ENCODE measurements at regions not wholly inside any gene's neighbourhood (a gene's known extent, or its start where the extent isn't known, plus 50 kb on each side); places are given as distances from the start of the nearest gene placed in this dataset.

DNA sequence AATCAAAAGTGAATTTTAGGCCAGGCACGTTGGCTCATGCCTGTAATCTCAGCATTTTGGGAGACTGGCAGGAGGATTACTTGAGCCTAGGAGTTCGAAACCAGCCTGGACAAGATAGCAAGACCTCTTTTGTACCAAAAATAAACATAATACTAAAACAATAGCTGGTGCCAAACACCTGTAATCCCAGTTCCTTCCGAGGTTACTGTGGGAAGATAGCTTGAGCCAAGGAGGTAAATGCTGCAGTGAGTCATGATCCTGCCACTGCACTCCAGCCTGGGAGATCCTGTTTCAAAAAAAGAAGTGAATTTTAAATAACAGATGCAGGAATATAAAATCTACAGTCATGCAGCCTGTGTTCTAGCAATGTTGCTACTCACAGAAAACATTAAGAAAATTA is 488.3 kb downstream of the PPARGC1A start:
- no peak for DNase-seq (ENCODE audit: low spot score)

DNA sequence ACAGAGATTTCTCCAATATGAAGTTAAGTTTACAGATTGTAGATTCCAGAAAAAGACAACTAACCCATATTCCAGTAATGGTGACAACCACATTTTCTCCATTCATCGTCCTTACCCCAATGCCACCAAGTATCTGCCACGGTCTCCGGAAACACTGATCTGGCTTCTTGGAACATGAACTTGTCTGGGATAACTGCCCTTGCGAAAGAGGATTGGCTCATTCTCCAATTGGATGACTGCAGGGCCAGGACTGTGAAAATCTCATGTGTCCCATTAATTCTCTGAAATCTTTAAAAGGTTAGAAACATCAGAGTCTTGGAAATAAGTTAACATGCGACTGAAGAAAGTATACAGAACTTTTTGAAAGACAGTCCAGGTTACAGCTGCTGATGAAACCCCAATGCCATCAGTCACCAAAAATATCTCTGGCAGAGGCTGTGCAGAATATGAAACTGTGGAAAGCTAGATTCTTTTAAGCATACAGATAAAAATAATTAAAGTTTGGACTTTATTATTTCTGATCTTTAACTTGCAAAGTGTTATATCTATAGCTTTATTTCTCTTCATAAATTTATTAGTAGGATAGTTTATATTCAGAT is 496.9 kb downstream of the PPARGC1A start:
- DNase-seq (ENCODE audit: low spot score), result no peak

GRCh38 chr4:23390246-23390645 is 499.6 kb downstream of the PPARGC1A start:
- no peak for DNase-seq (ENCODE audit: low spot score)

DNA sequence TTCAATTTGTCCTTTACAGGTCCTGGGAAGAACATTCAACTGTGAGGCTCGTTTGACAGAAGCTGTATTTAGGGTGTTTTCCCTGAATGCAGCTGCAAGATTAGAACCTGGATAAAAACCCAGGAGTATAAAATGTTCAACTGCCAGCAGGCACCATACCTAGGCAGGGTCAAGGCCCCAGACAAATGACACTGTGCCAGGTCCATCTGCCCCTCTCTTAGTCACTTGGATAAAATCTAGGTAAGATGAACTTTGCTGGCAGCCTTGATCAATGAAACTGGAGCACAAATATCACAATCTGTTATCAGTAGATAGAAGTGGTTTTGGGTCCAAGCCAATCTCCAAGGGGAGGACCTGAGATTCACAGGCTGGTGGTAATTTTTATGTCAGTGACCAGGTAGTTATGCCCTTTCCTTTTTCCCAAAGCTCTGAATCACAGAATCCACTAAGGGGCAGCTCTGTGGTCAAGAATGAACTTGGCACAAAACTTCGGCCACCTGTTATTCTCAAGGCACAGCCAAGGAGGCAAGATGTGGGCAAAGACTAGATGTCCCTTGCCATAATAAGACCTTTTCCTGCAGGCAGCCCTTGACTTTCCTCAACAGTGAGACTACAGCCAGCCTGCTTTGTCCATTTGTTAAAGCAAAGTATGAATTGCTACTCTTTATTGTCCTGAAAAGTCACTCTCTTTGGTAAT is 501.0 kb downstream of the PPARGC1A start:
- no peak for DNase-seq (ENCODE audit: low spot score)

- no peak for DNase-seq (ENCODE audit: low spot score)
These were observed 501.6 kb downstream of the PPARGC1A start for GRCh38 chr4:23388255-23388654.

- no peak for DNase-seq (ENCODE audit: low spot score)
These were observed 505.1 kb downstream of the PPARGC1A start for GRCh38 chr4:23384741-23385140.

- no peak for DNase-seq (ENCODE audit: low spot score)
These were observed 507.0 kb downstream of the PPARGC1A start for GRCh38 chr4:23382879-23383278.

GRCh38 chr4:23374259-23374658 is 515.6 kb downstream of the PPARGC1A start:
- DNase-seq (ENCODE audit: low spot score), result no peak

DNA sequence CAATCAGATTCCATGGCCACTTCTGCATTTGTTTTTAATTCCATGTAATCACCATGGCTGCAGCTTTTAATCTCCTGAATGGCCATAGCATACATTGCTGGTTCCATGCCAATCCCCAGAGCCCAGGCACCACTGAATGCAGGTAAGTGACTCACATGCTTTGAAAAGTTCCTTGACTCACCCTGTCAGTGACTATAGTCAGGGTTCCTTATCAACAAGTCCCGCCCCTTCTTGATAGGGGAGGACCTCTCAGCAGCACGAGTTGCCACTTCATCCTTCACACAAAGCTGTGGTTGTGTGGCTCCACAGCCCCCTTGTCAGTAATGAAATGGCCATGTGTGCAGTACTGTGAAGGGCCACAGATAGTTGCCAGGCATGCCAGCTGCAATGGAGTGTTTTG is 516.6 kb downstream of the PPARGC1A start:
- no peak for DNase-seq (ENCODE audit: low spot score)

GRCh38 chr4:23371533-23371932 is 518.3 kb downstream of the PPARGC1A start:
- no peak for DNase-seq (ENCODE audit: low spot score)

GRCh38 chr4:23369331-23369730 is 520.5 kb downstream of the PPARGC1A start:
- no peak for DNase-seq (ENCODE audit: low spot score)

DNA sequence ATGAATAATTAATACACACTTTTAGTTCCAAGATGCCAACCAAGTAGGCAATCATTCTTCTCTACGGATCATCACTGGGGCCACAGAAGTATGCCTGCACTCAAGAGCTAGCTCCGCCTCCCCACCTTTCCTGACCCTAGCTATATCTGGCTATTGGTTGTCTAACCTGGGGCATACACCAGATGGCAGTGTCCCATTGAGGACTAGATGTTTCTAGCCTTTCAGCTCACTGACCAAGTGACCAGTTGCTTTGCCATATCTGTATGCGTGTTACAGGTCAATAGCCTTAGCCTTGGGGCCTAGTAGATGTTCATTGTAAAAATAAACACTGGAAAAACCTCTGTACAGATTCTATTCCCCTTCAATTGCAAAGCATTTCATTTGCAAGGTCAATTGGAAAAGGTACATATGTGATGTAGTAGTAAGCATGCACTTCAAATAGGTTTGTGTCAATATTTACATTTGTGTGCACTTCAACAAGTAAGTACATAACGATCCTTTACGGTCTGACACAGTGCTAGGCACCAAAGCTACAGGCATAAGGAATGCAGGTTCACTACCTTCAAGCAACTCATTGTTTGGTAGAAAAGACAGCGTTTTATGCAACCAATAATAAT is 521.7 kb downstream of the PPARGC1A start:
- DNase-seq (ENCODE audit: low spot score), result no peak

- DNase-seq (ENCODE audit: low spot score), result no peak
These were observed 523.3 kb downstream of the PPARGC1A start for GRCh38 chr4:23366557-23366906.

GRCh38 chr4:23365871-23366556 is 523.8 kb downstream of the PPARGC1A start:
- no peak for DNase-seq (ENCODE audit: low spot score)

GRCh38 chr4:23365086-23365485 is 524.8 kb downstream of the PPARGC1A start:
- DNase-seq (ENCODE audit: low spot score), result no peak

DNA sequence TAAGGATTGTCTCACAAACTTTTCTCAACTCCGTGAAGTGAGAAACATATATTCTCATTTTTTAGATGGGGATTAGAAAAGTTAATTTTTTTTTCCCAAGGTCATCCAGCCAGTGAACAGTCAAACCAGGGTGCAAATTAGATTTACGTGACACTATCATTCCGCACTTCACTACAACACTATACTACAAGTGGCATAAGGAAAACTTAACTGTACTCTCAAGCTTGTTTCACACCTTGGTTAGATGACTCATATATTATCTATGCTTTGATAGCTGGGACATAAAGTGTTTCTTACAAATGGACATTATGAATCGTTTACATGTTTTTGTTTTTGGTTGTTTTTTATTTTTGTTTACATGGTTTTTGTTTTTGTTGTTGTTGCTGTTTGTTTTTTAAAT is 525.7 kb downstream of the PPARGC1A start:
- no peak for DNase-seq (ENCODE audit: low spot score)

DNA sequence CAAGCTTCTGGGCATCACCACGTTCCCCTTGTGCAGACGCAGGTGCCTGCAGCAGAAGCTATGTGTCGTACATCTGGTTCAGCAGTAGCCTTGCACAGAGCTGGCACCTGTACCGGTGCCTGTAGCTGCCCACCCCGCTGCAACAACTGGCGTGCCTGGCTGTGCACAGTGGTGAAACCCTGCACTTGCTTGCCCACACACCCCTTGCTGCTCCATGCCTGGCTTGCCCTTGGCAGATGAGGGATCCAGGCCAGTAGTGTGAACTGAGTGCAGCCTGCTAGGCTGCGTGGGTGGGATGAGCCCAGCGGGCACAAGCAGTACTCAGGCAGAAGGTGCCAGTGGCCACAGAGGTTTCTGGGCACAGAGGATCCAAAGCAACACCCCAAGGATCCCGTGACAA is 528.4 kb downstream of the PPARGC1A start:
- DNase-seq (ENCODE audit: low spot score), result no peak

DNA sequence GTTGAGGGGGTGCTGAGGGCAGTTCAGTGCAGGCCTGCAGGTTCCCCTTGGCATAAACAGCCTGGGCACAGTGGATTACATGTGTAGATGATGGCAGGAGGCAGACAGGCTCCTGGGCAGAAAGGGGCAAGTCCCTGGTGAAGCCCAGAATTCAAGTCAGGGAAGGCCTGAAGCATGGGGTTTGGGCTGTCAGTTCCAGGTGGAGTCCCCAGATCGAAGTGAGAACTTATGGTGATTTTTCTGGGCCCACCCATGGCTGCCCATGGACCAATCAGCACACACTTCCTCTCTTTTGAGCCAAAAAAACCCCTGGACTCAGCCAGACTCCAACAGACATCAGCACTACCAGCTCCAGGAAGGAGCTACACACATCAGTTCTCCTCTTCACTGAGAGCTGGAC is 529.1 kb downstream of the PPARGC1A start:
- DNase-seq (ENCODE audit: low spot score), result no peak

DNA sequence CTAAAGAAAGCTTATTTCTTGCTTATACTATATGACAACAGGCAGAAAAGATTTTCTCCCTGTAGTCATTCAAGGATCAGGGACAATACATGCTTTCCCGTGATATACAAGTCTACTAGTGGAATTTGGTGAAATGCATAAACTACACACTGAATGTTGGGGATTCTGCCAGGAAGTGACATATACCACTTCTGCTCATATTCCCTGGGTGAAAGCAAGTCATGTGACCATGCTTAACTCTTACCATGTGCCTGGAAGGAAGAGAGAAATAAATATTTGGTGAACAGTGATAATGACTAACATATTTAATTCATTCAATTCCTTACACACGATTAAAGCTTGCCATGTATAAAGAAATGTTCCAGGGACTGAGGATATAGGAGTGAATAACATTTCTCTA is 534.6 kb downstream of the PPARGC1A start:
- DNase-seq (ENCODE audit: low spot score), result no peak

- no peak for DNase-seq (ENCODE audit: low spot score)
These were observed 536.6 kb downstream of the PPARGC1A start for GRCh38 chr4:23353200-23353599.

DNA sequence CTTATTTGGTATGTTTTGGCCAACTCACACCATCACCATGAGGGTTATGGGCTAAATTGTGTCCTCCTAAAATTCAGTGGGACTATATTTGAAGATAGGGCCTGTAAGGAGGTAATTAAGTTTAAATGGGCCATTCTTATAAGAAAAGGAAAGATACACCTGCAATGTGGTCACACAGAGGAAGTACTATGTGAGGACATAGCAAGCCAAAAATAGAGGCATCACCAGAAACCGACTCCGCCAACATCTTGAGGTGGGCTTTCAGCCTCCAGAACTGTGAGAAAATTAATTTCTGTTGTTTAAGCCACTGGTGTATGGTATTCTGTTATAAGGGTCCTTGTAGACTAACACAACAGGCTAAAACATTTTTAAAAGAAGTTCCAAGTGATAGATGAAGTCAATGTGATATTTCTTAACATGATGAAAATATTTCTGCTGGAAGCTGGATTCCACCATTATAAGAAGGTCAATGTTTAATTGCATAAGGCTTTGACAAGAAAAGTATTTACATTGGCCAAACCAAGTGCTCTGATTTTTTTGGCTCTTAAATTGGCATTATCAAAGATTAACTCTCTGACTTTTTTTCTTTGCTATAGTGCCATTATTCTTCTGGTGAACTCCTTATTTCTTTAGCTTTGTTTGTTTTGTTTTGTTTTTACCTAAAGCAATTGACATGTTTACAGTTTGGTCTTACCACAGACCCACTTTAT is 540.9 kb downstream of the PPARGC1A start:
- DNase-seq (ENCODE audit: low spot score), result no peak

GRCh38 chr4:23337292-23337691 is 552.6 kb downstream of the PPARGC1A start:
- no peak for DNase-seq (ENCODE audit: low spot score)
